ENCODE measurements at regions not wholly inside any gene's neighbourhood (a gene's known extent, or its start where the extent isn't known, plus 50 kb on each side); places are given as distances from the start of the nearest gene placed in this dataset.
"Not testable (repeated sequence)": the region's sequence is repeated elsewhere in the genome, so short reads cannot be mapped to it uniquely, and the experiment has no call there.

DNA sequence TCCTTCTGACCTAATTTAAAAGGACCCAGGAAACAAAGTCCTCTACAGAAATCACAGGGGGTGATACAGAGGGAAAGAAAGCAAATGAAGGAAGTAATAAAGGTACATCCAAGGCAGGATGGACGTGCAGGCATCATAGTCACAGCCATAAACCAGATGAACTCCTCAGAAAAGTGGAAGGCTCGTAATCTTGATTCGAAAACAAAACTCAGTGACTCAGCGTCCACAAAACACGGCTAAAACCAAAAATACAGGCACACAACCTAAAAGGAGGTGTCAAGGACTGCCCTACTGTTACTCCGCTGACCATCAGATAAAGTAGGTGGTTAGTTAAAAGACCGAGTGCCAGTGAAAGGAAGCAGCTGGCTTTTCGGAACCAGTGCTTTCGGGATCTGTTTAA lies 81.5 kb downstream of the TRIM69 start:
- H3K36me3 Mint-ChIP-seq, H3K4me1 Mint-ChIP-seq, H3K9me3 Mint-ChIP-seq, H3K27me3 Mint-ChIP-seq, H3K4me3 Mint-ChIP-seq, ATAC-seq, H3K27ac Mint-ChIP-seq: not testable (repeated sequence)

DNA sequence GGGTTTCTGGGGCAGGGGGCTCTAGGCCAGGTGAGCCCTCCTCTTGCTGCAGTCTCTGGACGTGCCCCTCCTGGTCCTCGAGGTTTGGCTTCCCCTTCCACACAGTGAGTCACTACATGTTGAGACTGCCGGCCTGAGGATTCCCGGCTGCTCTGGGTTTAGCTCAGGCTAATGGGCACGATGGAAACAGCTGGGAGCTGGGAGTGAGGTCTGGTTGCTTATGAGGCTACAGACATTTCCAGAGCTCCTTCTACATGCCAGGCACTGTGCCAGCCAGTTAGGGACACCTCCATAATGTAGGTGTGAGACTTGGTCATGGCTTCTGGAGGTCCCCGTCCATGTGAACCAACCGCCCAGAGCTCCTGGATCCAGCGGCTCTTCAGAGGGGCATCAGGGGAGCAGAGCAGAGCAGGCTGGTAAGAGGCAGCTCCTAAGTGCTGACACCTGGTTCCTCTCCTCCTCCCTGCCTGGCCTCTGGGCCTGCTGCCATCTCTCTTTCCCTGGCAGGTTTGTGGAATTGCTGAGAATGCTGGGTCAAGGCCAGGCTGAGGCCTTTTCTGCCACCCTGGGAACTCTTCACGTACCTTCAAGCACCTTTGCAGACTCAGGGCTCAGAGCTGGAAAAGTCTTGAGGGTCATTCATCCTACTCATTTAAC lies 83.1 kb downstream of the TRIM69 start:
- H3K36me3 Mint-ChIP-seq, ATAC-seq, H3K27me3 Mint-ChIP-seq, H3K4me1 Mint-ChIP-seq, H3K4me3 Mint-ChIP-seq, H3K9me3 Mint-ChIP-seq, H3K27ac Mint-ChIP-seq: not testable (repeated sequence)

DNA sequence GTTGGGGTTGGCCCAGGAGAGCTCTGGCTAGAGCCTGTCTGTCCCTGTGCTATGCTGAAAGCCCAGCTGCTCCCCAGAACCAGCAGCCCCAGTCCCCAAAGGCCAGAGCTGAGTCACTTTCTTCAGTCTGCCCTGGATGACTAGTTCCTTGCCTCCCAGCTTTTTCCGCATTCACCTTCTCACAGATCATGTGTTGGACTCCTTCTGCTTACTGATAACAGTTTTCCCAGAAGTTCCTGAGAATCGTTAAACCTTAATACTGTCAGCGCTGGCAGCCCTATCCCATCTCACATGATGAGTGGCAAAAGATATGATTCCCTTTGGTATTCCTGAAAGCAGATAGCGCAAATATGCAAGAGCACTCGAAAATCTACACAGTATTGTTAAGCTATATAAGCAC lies 84.2 kb downstream of the TRIM69 start:
- H3K4me1 Mint-ChIP-seq, H3K27ac Mint-ChIP-seq, ATAC-seq, H3K4me3 Mint-ChIP-seq, H3K27me3 Mint-ChIP-seq, H3K36me3 Mint-ChIP-seq, H3K9me3 Mint-ChIP-seq: not testable (repeated sequence)

DNA sequence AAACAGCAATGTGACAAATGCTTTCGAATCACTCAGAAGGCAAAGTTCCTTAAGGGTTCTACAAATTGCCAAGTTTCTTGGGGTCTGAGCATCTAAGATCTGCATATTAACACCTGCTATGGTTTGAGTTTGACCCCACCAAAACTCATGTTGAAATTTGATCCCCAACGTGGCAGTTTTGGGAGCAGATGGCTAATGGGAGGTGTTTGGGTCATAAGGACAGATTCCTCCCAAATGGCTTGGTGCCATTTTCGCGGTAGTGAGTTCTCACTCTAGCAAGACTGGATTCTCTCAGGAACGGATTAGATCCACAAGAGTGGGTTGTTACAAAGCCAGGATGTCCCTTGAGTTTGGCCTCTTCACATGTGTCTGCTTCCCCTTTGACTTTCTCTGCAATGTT lies 84.6 kb downstream of the TRIM69 start:
- not testable (repeated sequence) for H3K27ac Mint-ChIP-seq, H3K4me1 Mint-ChIP-seq, H3K27me3 Mint-ChIP-seq, ATAC-seq, H3K9me3 Mint-ChIP-seq, H3K4me3 Mint-ChIP-seq, H3K36me3 Mint-ChIP-seq

DNA sequence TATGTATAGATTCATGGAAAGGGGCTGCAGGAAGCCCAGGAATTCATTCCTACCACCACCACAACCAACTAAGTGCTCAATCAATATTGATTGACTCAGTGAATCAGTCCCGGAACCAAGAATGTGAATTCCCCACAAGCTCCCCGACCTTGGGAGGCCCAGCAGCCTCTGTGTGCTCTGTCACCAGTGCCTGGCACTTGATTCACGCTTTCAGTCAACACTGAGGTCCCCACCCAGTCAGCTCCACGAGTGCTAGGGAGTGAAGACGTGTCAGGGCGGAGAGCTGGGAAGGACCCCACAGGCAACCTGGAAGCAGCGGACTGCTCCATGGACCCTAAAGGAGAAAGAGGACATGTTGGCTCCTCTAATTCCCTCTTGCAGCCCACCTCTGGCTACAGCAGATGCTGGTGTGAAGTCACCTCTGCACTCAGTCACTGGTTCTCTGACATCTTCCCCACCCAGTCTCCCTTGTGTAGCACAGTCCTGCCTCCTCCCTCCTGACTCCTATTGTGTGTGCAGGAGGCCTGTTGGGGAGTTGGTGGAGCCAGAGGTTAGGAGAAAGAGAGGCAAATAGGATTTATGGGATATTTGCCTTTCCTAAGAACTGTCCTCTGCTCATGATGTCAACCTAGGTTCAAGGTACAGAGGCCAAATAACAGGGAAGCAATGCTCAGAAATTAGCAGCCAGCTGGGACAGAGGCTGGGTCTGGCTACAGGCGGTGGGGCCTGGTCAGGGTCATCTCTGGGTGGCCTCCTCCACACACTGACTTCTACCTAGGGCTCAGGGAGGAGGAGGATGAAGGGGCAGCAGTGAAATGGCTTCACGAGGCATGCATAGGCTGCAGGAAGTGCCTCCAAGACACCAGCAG lies 88.2 kb downstream of the TRIM69 start:
- not testable (repeated sequence) for H3K9me3 Mint-ChIP-seq, H3K27me3 Mint-ChIP-seq, ATAC-seq, H3K27ac Mint-ChIP-seq, H3K4me3 Mint-ChIP-seq, H3K36me3 Mint-ChIP-seq, H3K4me1 Mint-ChIP-seq

DNA sequence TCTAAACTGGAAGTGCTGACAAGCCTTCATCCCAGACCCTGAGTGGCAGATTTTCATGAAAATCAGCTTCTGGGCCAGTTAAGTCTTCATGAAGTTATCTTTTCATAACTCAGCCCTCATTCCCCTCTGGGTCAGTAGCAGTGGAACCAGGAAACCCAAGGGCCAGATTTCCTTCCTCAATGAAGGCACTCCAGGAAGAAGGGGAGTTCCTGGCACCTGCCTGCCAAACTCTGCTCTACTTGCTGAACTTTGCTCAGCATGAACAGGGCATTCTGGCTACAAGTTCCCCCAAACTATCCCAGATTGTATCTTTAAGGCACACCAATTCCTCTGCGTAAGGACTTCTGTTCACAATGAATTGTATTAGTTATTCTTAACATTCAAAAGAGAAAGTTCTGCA lies 90.3 kb downstream of the TRIM69 start:
- not testable (repeated sequence) for H3K4me1 Mint-ChIP-seq, H3K27me3 Mint-ChIP-seq, H3K36me3 Mint-ChIP-seq

DNA sequence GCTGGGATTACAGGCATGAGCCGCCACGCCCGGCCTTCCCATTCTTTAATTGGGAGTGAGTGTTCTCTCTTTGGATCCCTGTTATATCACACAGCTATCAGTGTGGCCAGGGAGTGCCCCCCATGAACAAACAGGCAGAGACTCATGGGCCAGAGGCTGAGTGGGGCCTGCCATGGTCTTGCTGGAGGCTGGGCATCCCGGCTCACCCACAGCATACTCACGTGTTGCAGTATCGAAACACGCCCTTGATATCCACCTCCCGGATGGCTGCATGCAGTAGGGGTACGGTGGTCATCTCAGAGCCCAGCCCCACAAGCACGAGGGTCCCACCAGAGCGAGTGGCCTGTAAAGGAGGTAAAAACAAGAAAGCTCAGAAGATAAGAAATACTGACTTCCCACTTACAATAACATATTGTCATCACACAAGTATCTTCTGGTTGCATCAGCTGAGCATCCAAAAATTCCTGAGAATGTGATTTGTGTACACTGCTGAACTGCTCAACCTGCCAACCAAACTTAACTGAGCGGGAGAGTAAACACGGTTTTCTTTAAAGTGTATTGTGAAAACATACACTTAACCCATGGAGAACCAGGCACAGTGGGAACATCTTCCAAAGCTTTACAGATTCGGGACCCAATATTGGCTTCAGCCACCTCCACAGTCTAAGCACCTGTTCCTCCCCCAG lies 92.0 kb downstream of the TRIM69 start:
- H3K27me3 Mint-ChIP-seq, H3K9me3 Mint-ChIP-seq, H3K4me3 Mint-ChIP-seq, H3K4me1 Mint-ChIP-seq, ATAC-seq, H3K36me3 Mint-ChIP-seq, H3K27ac Mint-ChIP-seq: not testable (repeated sequence)

More for the DNA sequence above, 90.3 kb downstream of the TRIM69 start:
- not testable (repeated sequence) for H3K4me3 Mint-ChIP-seq, H3K27ac Mint-ChIP-seq, ATAC-seq, H3K9me3 Mint-ChIP-seq

DNA sequence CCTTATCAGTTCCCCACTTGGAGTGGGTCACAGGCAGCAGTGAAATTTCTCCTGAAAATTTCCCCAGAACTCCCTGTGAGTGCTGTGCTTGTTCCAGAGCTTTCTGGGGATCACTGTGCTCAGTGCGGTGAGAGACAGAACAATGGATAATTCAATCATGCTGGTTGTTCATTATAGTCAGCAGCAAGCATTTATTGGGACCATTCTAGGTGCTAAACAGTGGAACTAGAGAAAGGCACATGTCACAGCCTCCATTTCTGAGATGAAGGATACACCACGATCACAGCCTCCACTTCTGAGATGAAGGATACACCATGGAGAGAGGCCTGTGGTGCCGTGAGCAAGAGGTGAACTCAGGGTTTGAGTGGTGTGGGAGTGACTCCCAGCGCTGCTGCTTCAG lies 92.8 kb downstream of the TRIM69 start:
- ATAC-seq: not testable (repeated sequence)

DNA sequence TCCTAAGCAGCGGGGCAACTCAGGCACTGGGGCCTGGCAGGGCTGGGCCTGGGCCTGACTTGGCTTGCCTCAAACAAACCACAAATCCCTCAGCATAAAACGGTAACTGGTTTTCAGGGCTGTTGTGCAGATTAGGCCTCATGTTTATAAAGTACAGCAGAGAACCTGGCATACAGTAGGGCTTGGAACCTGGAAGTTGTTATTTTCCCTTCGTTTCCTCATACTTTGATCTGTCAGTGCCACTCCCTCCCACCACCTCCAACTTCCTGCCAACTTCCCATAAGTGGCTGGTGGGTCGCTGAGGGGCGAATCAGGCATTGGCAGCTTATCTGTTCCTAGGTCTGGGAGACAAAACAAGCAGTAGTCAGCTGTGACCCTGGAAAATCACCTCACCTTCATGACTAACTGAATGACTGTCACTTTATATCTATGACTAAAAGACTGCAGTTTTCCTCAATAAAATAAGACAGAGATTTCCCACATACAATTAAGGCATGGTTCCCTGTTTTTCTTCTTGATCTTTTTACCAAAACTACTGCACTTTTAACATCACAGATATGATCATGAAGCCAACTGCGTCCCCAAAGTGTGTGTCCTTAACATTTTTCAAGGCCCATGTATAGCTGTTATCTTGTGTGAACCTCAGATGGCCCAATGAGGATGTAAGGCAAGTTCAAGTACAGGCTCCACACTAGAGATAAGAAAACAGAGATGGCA lies 94.5 kb downstream of the TRIM69 start:
- ATAC-seq, H3K4me3 Mint-ChIP-seq, H3K27me3 Mint-ChIP-seq, H3K36me3 Mint-ChIP-seq, H3K4me1 Mint-ChIP-seq, H3K9me3 Mint-ChIP-seq, H3K27ac Mint-ChIP-seq: not testable (repeated sequence)

More for the DNA sequence above, 92.8 kb downstream of the TRIM69 start:
- not testable (repeated sequence) for H3K27ac Mint-ChIP-seq, H3K4me1 Mint-ChIP-seq, H3K9me3 Mint-ChIP-seq, H3K36me3 Mint-ChIP-seq, H3K4me3 Mint-ChIP-seq, H3K27me3 Mint-ChIP-seq

DNA sequence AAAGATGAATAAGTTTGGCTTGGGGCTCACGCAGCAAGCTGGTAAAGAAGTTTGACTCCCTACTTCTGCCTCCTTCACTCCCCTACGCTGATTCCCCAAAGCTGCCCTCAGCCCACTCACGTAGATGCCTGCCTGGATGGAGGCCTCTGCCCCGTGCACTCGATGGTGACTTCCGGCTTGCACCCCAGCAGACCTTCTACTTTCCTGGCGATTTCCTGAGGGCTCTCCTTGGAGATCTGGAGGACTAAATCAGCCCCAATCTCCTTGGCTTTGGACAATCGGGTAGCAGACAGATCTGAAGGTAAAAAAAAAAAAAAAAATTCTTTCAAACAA lies 95.0 kb downstream of the TRIM69 start:
- H3K27me3 Mint-ChIP-seq, H3K4me1 Mint-ChIP-seq, H3K27ac Mint-ChIP-seq, ATAC-seq, H3K36me3 Mint-ChIP-seq, H3K4me3 Mint-ChIP-seq, H3K9me3 Mint-ChIP-seq: not testable (repeated sequence)

DNA sequence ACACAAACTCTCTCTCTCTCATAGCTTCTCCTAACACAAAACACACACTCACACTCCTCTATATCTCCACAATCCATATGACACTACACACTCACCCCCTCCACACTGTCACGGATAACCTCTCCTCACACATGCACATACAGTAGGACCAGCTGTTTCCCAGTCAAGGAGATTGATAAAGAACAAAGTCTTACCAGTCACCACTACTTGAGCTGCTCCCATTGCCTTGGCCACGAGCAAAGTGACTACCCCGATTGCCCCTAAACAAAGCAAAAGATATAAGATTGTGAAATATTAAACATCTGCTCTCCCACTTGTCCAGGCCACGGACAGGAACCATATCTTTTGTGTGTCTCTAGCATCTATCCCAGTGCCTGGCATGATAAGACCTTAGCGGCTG lies 95.8 kb downstream of the TRIM69 start:
- H3K9me3 Mint-ChIP-seq, H3K36me3 Mint-ChIP-seq, H3K4me1 Mint-ChIP-seq, H3K27ac Mint-ChIP-seq, H3K27me3 Mint-ChIP-seq, ATAC-seq, H3K4me3 Mint-ChIP-seq: not testable (repeated sequence)

DNA sequence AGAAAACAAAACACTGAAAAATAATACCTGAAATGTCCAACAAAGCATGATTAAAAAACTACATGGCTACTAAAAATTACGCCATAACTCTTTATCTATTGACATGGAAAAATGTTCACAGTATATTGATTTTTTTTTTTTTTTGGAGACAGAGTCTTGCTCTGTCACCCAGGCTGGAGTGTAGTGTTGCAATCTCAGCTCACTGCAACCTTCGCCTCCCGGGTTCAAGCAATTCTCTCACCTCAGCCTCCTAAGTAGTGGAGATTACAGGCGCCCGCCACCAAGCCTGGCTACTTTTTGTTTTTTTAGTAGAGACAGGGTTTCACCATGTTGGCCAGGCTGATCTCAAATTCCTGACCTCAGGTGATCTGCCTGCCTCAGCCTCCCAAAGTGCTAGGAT lies 96.8 kb downstream of the TRIM69 start:
- not testable (repeated sequence) for H3K4me3 Mint-ChIP-seq, H3K27ac Mint-ChIP-seq, H3K9me3 Mint-ChIP-seq, H3K4me1 Mint-ChIP-seq, H3K27me3 Mint-ChIP-seq, ATAC-seq, H3K36me3 Mint-ChIP-seq

DNA sequence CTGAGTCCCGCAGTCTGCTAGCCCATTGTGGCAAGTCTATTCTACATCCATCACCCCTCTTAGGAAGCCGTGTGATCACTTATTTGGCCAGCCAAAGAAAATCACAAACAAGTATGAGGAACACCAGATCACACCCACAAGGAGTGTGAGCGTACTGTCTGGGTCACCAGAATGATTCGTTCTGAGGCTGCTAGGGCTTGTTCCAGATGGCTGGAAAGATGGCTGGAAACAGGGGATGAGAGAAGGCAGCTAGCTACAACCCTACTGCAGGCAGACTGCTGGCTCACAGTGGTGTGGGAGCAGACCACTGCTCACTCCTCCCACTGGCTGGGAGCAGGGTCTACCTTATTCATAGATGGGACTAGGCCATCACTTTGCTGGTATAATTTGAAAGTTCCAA lies 97.4 kb downstream of the TRIM69 start:
- H3K27me3 Mint-ChIP-seq, ATAC-seq, H3K27ac Mint-ChIP-seq, H3K9me3 Mint-ChIP-seq, H3K4me1 Mint-ChIP-seq, H3K36me3 Mint-ChIP-seq, H3K4me3 Mint-ChIP-seq: not testable (repeated sequence)

DNA sequence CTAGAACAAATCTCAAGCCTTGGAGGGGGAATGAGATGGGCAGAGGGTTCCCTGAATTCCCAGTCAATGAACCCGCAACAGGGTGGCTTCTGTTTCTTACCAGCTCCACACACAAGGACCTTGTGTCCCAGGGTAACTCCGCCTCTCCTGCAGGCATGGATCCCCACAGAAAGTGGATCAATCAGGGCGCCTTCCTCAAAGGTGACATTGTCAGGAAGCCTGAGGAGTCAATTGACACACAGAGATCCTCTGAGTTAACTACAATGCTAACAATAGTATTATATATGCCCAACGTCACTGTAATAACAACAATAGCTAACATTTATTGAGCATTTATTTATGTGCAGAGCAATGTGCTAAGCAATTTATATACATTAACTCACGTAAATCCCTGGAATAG lies 98.8 kb downstream of the TRIM69 start:
- not testable (repeated sequence) for H3K27me3 Mint-ChIP-seq, H3K4me3 Mint-ChIP-seq, H3K36me3 Mint-ChIP-seq, H3K4me1 Mint-ChIP-seq, H3K27ac Mint-ChIP-seq, H3K9me3 Mint-ChIP-seq, ATAC-seq

DNA sequence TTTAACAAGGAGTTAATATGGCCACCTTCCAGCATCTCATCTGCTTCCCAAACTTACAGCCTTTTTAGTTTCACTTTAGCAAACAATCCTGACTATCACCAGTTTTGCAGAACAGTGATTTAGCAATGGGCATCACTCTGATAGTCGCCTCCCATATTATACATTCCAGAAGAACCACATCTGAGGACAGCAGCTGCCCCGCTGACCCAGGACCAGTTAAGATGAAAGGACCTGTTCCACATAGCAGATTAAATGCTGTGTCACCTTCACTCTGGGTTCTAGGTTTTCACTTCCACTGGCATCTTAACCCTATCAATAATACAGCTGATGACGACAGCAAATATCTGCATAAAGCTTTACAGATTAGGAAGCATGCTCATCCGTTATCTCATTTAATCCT lies 99.8 kb downstream of the TRIM69 start:
- Mint-ChIP-seq H3K36me3 (no peaks in the 10 kb centered on the region), H3K4me1 (no peaks in the 10 kb centered on the region), H3K4me3 (no peak overlapping the region), H3K27ac (no peak overlapping the region), H3K9me3 (no peaks in the 10 kb centered on the region), H3K27me3 (no peaks in the 10 kb centered on the region)
- no peak for ATAC-seq

All from stimulated activated memory B cell treated with anti-CD40 and anti-IgM and Interleukin-4, amounts not matched to agents 10 μg/mL and 1 μg/mL and 100 μg/mL, for 72 hours (primary cell).